ENCODE measurements at regions not wholly inside any gene's neighbourhood (a gene's known extent, or its start where the extent isn't known, plus 50 kb on each side); places are given as distances from the start of the nearest gene placed in this dataset.

- no peak for TF ChIP-seq CTCF (IDR thresholded peaks at IDR 0.05; ENCODE audit: unreplicated experiment)
- no peak for DNase-seq (ENCODE audit: low spot score, unreplicated experiment)
- Mint-ChIP-seq H3K4me1 (ENCODE audit: low read depth) (peaks cover 7% of the 10 kb centered on the region), H3K9me3 (ENCODE audit: low read depth) (no peaks in the 10 kb centered on the region), H3K36me3 (ENCODE audit: insufficient read depth) (no peaks in the 10 kb centered on the region), H3K27me3 (no peaks in the 10 kb centered on the region), H3K27ac (no peak overlapping the region), H3K4me3 (ENCODE audit: low read depth) (no peak overlapping the region)
Measured at GRCh38 chr13:106660746-106661625, 93.0 kb upstream of the ARGLU1 start.

DNA sequence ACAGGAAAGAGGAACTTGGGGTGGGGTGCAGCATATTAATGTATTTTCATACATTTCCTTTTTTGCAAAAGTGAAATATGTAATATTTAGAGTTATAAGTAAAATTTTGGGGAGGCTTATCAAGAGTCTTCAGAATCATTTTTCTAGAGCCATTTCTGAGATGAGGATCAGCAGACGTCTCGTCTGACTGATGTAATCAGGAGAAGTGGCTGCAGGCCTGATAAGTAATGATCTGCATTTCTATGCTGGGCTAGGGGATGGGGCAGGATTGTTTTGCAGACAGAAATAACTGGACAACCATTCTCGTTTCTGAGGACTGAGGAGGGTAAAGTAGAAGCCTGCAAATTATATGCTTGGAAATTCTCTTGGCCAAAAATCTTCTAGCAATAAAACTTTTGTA lies 89.2 kb upstream of the ARGLU1 start:
- no peak overlapping the region for H3K4me3 Mint-ChIP-seq (ENCODE audit: low read depth)
- peaks cover 7% of the 10 kb centered on the region for H3K4me1 Mint-ChIP-seq (ENCODE audit: low read depth)
- no peak for DNase-seq (ENCODE audit: low spot score, unreplicated experiment)
- no peaks in the 10 kb centered on the region for H3K36me3 Mint-ChIP-seq (ENCODE audit: insufficient read depth)
- TF ChIP-seq CTCF (IDR thresholded peaks at IDR 0.05; ENCODE audit: unreplicated experiment) = no peak
- H3K27me3 Mint-ChIP-seq = no peaks in the 10 kb centered on the region
- no peak overlapping the region for H3K27ac Mint-ChIP-seq
- H3K9me3 Mint-ChIP-seq (ENCODE audit: low read depth) = no peaks in the 10 kb centered on the region

GRCh38 chr13:106656186-106656585 lies 88.2 kb upstream of the ARGLU1 start:
- no peak overlapping the region for H3K4me3 Mint-ChIP-seq (ENCODE audit: low read depth)
- no peak overlapping the region for H3K27ac Mint-ChIP-seq
- no peaks in the 10 kb centered on the region for H3K27me3 Mint-ChIP-seq
- DNase-seq (ENCODE audit: low spot score, unreplicated experiment) = no peak
- H3K36me3 Mint-ChIP-seq (ENCODE audit: insufficient read depth) = no peaks in the 10 kb centered on the region
- H3K4me1 Mint-ChIP-seq (ENCODE audit: low read depth) = peaks cover 4% of the 10 kb centered on the region
- no peaks in the 10 kb centered on the region for H3K9me3 Mint-ChIP-seq (ENCODE audit: low read depth)
- no peak for TF ChIP-seq CTCF (IDR thresholded peaks at IDR 0.05; ENCODE audit: unreplicated experiment)

- H3K27me3 Mint-ChIP-seq = no peaks in the 10 kb centered on the region
- DNase-seq (ENCODE audit: low spot score, unreplicated experiment) = no peak
- peaks cover 2% of the 10 kb centered on the region for H3K9me3 Mint-ChIP-seq (ENCODE audit: low read depth)
- TF ChIP-seq CTCF (IDR thresholded peaks at IDR 0.05; ENCODE audit: unreplicated experiment) = no peak
- H3K4me1 Mint-ChIP-seq (ENCODE audit: low read depth) = no peaks in the 10 kb centered on the region
- H3K27ac Mint-ChIP-seq = no peak overlapping the region
- H3K4me3 Mint-ChIP-seq (ENCODE audit: low read depth) = no peak overlapping the region
- no peaks in the 10 kb centered on the region for H3K36me3 Mint-ChIP-seq (ENCODE audit: insufficient read depth)
Measured at GRCh38 chr13:106651442-106651841, 83.5 kb upstream of the ARGLU1 start.

DNA sequence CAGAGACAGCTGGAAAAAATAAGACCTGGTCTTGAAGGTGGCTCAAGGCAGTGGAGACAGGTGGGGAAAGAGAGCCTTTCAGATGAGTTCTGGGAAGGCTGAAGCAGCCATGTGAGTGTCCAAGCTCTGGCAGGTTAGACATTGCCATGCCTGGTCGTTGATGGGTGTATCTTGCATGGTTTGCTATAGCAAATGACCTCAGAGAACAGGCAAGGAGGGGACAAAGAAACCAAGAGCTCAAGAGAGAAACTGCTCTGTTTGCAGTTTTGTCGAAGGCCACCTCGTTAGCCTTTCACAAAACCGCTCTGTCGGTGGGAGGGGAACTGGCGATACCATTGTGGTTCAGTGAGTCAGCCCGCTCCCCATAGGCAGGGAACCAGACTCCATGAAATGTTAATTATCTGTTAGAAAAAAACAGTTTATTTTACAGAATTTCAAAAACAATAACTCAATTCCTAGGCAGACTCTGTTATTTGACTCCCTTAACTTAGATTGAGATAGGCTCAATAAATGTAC lies 82.8 kb upstream of the ARGLU1 start:
- no peaks in the 10 kb centered on the region for H3K4me1 Mint-ChIP-seq (ENCODE audit: low read depth)
- no peak for TF ChIP-seq CTCF (IDR thresholded peaks at IDR 0.05; ENCODE audit: unreplicated experiment)
- H3K36me3 Mint-ChIP-seq (ENCODE audit: insufficient read depth) = no peaks in the 10 kb centered on the region
- H3K27me3 Mint-ChIP-seq = no peaks in the 10 kb centered on the region
- DNase-seq (ENCODE audit: low spot score, unreplicated experiment) = no peak
- H3K27ac Mint-ChIP-seq = no peak overlapping the region
- H3K9me3 Mint-ChIP-seq (ENCODE audit: low read depth) = peaks cover 2% of the 10 kb centered on the region
- no peak overlapping the region for H3K4me3 Mint-ChIP-seq (ENCODE audit: low read depth)

All from progenitor cell of endocrine pancreas (in vitro differentiated cells).